SK-N-SH (cell line): ENCODE measurements at regions not wholly inside any gene's neighbourhood (a gene's known extent, or its start where the extent isn't known, plus 50 kb on each side); places are given as distances from the start of the nearest gene placed in this dataset.
A peak's percentile ranks its signal among the peaks of the same experiment; 100 is the strongest.

Source experiments
- CTCF ChIA-PET: fragments of 300-600, 350-600 bp; formaldehyde crosslinking; extraction: SDS; loops from one replicate; lab custom pipeline; 2021; lab: Yijun Ruan, JAX
- POLR2A ChIA-PET: fragments of 350-600 bp; sonication (Branson Sonifier 250); formaldehyde crosslinking; extraction: SDS; loops from one replicate; lab custom pipeline; 2020; ENCODE audit warnings: antibody characterized with exemption, inconsistent platforms; lab: Yijun Ruan, JAX
- DNase-seq: peaks from one replicate; pipeline ENCODE4 v3.0.0; 2012
- H2AFZ ChIP-seq: fragments of 200-600 bp; sonication (generic); 2 replicates; pipeline ENCODE4 v1.8.1; 2016; ENCODE audit warnings: antibody characterized with exemption, mild to moderate bottlenecking, low read depth
- H3F3A ChIP-seq: fragments of 200-600 bp; sonication (generic); replicated peaks from 2 replicates; pipeline ENCODE3; 2016; ENCODE audit warnings: antibody characterized with exemption, mild to moderate bottlenecking; ENCODE audit not compliant: insufficient read depth
- H3K27ac ChIP-seq, 2 experiments: fragments of 200-500 bp in 1 of 2; fragments of 200-600 bp in 1 of 2; sonication (Bioruptor generic) in 1 of 2; sonication (generic), shearing (Covaris generic) in 1 of 2; 2 replicates each; pipeline versions ENCODE4 v1.5.1 to v1.6.1; 2014 to 2016; ENCODE audit warnings: low read depth in 2 of 2, inconsistent platforms in 1 of 2, low read length in 1 of 2, mild to moderate bottlenecking in 1 of 2, mixed read lengths in 1 of 2
- H3K27me3 ChIP-seq: fragments of 200-600 bp; sonication (generic), shearing (Covaris generic); 2 replicates; pipeline ENCODE4 v1.6.1; 2016; ENCODE audit warnings: mixed run types; ENCODE audit not compliant: insufficient read depth
- H3K36me3 ChIP-seq, 2 experiments: fragments of 200-500 bp in 1 of 2; fragments of 200-600 bp in 1 of 2; sonication (Bioruptor generic) in 1 of 2; sonication (generic) in 1 of 2; replicated peaks in 1 of 2; 2 replicates each; pipeline versions ENCODE3 to v1.5.1; 2014 to 2016; ENCODE audit warnings: low read length in 1 of 2, mild to moderate bottlenecking in 1 of 2; ENCODE audit not compliant: insufficient read depth in 2 of 2, control insufficient read depth in 1 of 2
- H3K4me1 ChIP-seq, 2 experiments: fragments of 200-500 bp in 1 of 2; fragments of 200-600 bp in 1 of 2; sonication (Bioruptor generic) in 1 of 2; sonication (generic), shearing (Covaris generic) in 1 of 2; 2 replicates each; pipeline versions ENCODE4 v1.5.1 to v1.6.1; 2014 to 2016; ENCODE audit warnings: low read depth in 1 of 2, low read length in 1 of 2, mixed run types in 1 of 2; ENCODE audit not compliant: insufficient read depth in 2 of 2, control insufficient read depth in 1 of 2
- H3K4me2 ChIP-seq: fragments of 200-600 bp; sonication (generic), shearing (Covaris generic); 2 replicates; pipeline ENCODE4 v1.6.1; 2017; ENCODE audit warnings: mixed run types
- H3K4me3 ChIP-seq, 2 experiments: fragments of 200-500 bp in 1 of 2; fragments of 200-600 bp in 1 of 2; sonication (Bioruptor generic) in 1 of 2; sonication (generic), shearing (Covaris generic) in 1 of 2; 2 replicates each; pipeline versions ENCODE4 v1.5.1 to v1.8.1; 2014 to 2016; ENCODE audit warnings: low read depth in 2 of 2, inconsistent platforms in 1 of 2, low read length in 1 of 2, mild to moderate bottlenecking in 1 of 2, mixed read lengths in 1 of 2, moderate library complexity in 1 of 2
- H3K79me2 ChIP-seq: fragments of 200-600 bp; sonication (generic); 2 replicates; pipeline ENCODE4 v1.8.1; 2017; ENCODE audit warnings: mild to moderate bottlenecking; ENCODE audit not compliant: insufficient read depth
- H3K9ac ChIP-seq: fragments of 200-600 bp; sonication (generic); 2 replicates; pipeline ENCODE4 v1.6.1; 2017; ENCODE audit warnings: mixed run types
- H3K9me2 ChIP-seq: fragments of 200-600 bp; sonication (generic); 2 replicates; pipeline ENCODE4 v1.6.1; 2017; ENCODE audit warnings: mixed run types
- H3K9me3 ChIP-seq: fragments of 200-600 bp; sonication (generic); 2 replicates; pipeline ENCODE4 v1.6.1; 2017; ENCODE audit warnings: mixed run types, mild to moderate bottlenecking, moderate library complexity
- H4K20me1 ChIP-seq: fragments of 200-600 bp; sonication (generic); 2 replicates; pipeline ENCODE4 v1.6.1; 2017; ENCODE audit warnings: mild to moderate bottlenecking, mixed run types; ENCODE audit not compliant: insufficient read depth
- CHD2 ChIP-seq: fragments of 150-350 bp; IDR thresholded peaks from 2 replicates; pipeline ENCODE4 v1.6.1; 2018; ENCODE audit warnings: low read length; ENCODE audit not compliant: partially characterized antibody
- CTCF ChIP-seq: fragments of 200-600 bp; sonication (generic); IDR thresholded peaks from 2 replicates; pipeline ENCODE4 v1.6.1; 2017; ENCODE audit warnings: antibody characterized with exemption, mild to moderate bottlenecking, moderate library complexity
- EP300 ChIP-seq, 2 experiments: IDR thresholded peaks; 2 replicates each; pipeline versions ENCODE4 v1.4.0 to v1.6.1; 2012; ENCODE audit warnings: borderline replicate concordance in 1 of 2, low read depth in 1 of 2, low read length in 1 of 2
- FOXJ3 ChIP-seq: sonication (generic); formaldehyde crosslinking; IDR thresholded peaks from 2 replicates; pipeline ENCODE4 v1.5.1; 2020; ENCODE audit warnings: mild to moderate bottlenecking, missing genetic modification reagents
- FOXM1 ChIP-seq: IDR thresholded peaks from 2 replicates; pipeline ENCODE4 v1.4.0; 2012; ENCODE audit warnings: low read depth, mild to moderate bottlenecking
- GABPA ChIP-seq: IDR thresholded peaks from 2 replicates; pipeline ENCODE4 v1.4.0; 2012; ENCODE audit warnings: low read depth, mild to moderate bottlenecking
- JUND ChIP-seq: IDR thresholded peaks from 2 replicates; pipeline ENCODE4 v1.4.0; 2012
- NFIC ChIP-seq: IDR thresholded peaks from 2 replicates; pipeline ENCODE4 v1.4.0; 2012; ENCODE audit warnings: borderline replicate concordance
- NRF1 ChIP-seq: IDR thresholded peaks from 2 replicates; pipeline ENCODE4 v1.6.1; 2012; ENCODE audit warnings: low read depth, mild to moderate bottlenecking, low read length
- POLR2AphosphoS5 ChIP-seq: IDR thresholded peaks from 2 replicates; pipeline ENCODE4 v1.6.1; 2012; ENCODE audit warnings: low read depth, low read length
- RAD21 ChIP-seq: IDR thresholded peaks from 2 replicates; pipeline ENCODE4 v1.6.1; 2012; ENCODE audit warnings: mild to moderate bottlenecking, low read length
- RCOR1 ChIP-seq: fragments of 150-350 bp; IDR thresholded peaks from 2 replicates; pipeline ENCODE4 v1.6.1; 2017; ENCODE audit warnings: antibody characterized with exemption, low read length
- RFX5 ChIP-seq: IDR thresholded peaks from 2 replicates; pipeline ENCODE4 v1.6.1; 2012; ENCODE audit warnings: mild to moderate bottlenecking, improper control_type of control experiment, low read length
- RXRA ChIP-seq: IDR thresholded peaks from 2 replicates; pipeline ENCODE4 v1.4.0; 2012; ENCODE audit warnings: low read depth, mild to moderate bottlenecking, borderline replicate concordance
- SIN3A ChIP-seq: IDR thresholded peaks from 2 replicates; pipeline ENCODE4 v1.6.1; 2012; ENCODE audit warnings: low read depth, mild to moderate bottlenecking, low read length, moderate library complexity, borderline replicate concordance
- SMC3 ChIP-seq: IDR thresholded peaks from 2 replicates; pipeline ENCODE4 v1.6.1; 2012; ENCODE audit warnings: low read depth, low read length, improper control_type of control experiment
- TAF1 ChIP-seq: IDR thresholded peaks from 2 replicates; pipeline ENCODE4 v1.6.1; 2012; ENCODE audit warnings: low read depth, mild to moderate bottlenecking, low read length, moderate library complexity, borderline replicate concordance
- TCF12 ChIP-seq: IDR thresholded peaks from 2 replicates; pipeline ENCODE4 v1.4.0; 2012
- TEAD4 ChIP-seq: IDR thresholded peaks from 2 replicates; pipeline ENCODE4 v1.4.0; 2012; ENCODE audit warnings: mild to moderate bottlenecking, borderline replicate concordance; ENCODE audit not compliant: insufficient read depth
- WGBS: methylation state at CpG from one replicate; pipeline ENCODE4 v1.1.6; 2017; ENCODE audit warnings: low lambda C conversion rate; 5-methylcytosine and 5-hydroxymethylcytosine counted together

- no peak for TF ChIP-seq TEAD4
- TF ChIP-seq RXRA, result no peak
- no peak for TF ChIP-seq CTCF
- TF ChIP-seq SIN3A, result no peak
Measured at GRCh38 chr4:35147761-35148160, 1096.6 kb downstream of the ARAP2 start (continued).

- H3K9ac ChIP-seq, result no peak overlapping the region
- ChIA-PET POLR2A (no interaction called here), CTCF (interaction anchor here (0.6 to 0.9 kb wide), 3 partner anchors 19 to 187 kb away, joined by 3 read pairs; no protein-coding TSS in a partner anchor)
- no peaks in the 10 kb centered on the region for H3K4me1 ChIP-seq
- 31% methylated on average over 10 of the region's 10 CpGs for WGBS
- H3K27ac ChIP-seq, result no peak overlapping the region
- H3K36me3 ChIP-seq, result no peaks in the 10 kb centered on the region
- DNase-seq, result peak; percentile 20
- no peak overlapping the region for H3K4me2 ChIP-seq
- no peaks in the 10 kb centered on the region for H3K9me2 ChIP-seq
- H3F3A ChIP-seq, result no peaks in the 10 kb centered on the region
- H2AFZ ChIP-seq, result no peak overlapping the region
- peak; percentile 54 for TF ChIP-seq RAD21
- TF ChIP-seq CHD2, result no peak
- peak; percentile 51 for TF ChIP-seq CTCF
- peak; percentile 10; the same call in 1 of the 2 replicates for TF ChIP-seq SMC3
- no peaks in the 10 kb centered on the region for H3K79me2 ChIP-seq
- H4K20me1 ChIP-seq, result no peaks in the 10 kb centered on the region
- peak overlapping the region in 1 of 2 experiments; percentile 29; a peak in 1 of 4 replicates for H3K4me3 ChIP-seq
- H3K9me3 ChIP-seq, result no peaks in the 10 kb centered on the region
- no peaks in the 10 kb centered on the region for H3K27me3 ChIP-seq
Measured at GRCh38 chr4:35151816-35152572, 1092.3 kb downstream of the ARAP2 start.

- no peak for DNase-seq
- no peaks in the 10 kb centered on the region for H3F3A ChIP-seq
- H3K4me3 ChIP-seq, result no peak overlapping the region
- no peaks in the 10 kb centered on the region for H3K9me3 ChIP-seq
- H3K27ac ChIP-seq, result no peak overlapping the region
- H3K27me3 ChIP-seq, result no peaks in the 10 kb centered on the region
- no peaks in the 10 kb centered on the region for H3K4me1 ChIP-seq
- POLR2A ChIA-PET, result no interaction called here
- no peaks in the 10 kb centered on the region for H4K20me1 ChIP-seq
- 4% methylated on average over 1 of the region's 1 CpG for WGBS
- H3K79me2 ChIP-seq, result no peaks in the 10 kb centered on the region
- H3K9ac ChIP-seq, result no peak overlapping the region
- H3K9me2 ChIP-seq, result no peaks in the 10 kb centered on the region
- no peaks in the 10 kb centered on the region for H3K36me3 ChIP-seq
- CTCF ChIA-PET, result interaction anchor here (1.5 kb wide), 1 partner anchor 10 kb away, joined by 3 read pairs; no protein-coding TSS in a partner anchor
- H3K4me2 ChIP-seq, result no peak overlapping the region
- no peak overlapping the region for H2AFZ ChIP-seq
- TF ChIP-seq NFIC, result no peak
- no peak for TF ChIP-seq EP300 (IDR thresholded peaks at IDR 0.05; ENCODE audit: borderline replicate concordance in 1 of 2, low read depth in 1 of 2, low read length in 1 of 2)
- TF ChIP-seq JUND, result no peak
- TF ChIP-seq FOXJ3 (CRISPR knock-in tag), result no peak
- TF ChIP-seq FOXM1, result no peak
- no peak for TF ChIP-seq POLR2AphosphoS5
- no peak for TF ChIP-seq RXRA
- no peak for TF ChIP-seq TAF1
- no peak for TF ChIP-seq GABPA
- TF ChIP-seq RFX5, result no peak
- no peak for TF ChIP-seq CHD2
- no peak for TF ChIP-seq SMC3
- TF ChIP-seq TCF12, result no peak
- TF ChIP-seq NRF1, result no peak
- no peak for TF ChIP-seq CTCF
- TF ChIP-seq RCOR1, result no peak
Measured at GRCh38 chr4:35163168-35163567, 1081.1 kb downstream of the ARAP2 start.
